ENCODE measurements at regions not wholly inside any gene's neighbourhood (a gene's known extent, or its start where the extent isn't known, plus 50 kb on each side); places are given as distances from the start of the nearest gene placed in this dataset.

DNA sequence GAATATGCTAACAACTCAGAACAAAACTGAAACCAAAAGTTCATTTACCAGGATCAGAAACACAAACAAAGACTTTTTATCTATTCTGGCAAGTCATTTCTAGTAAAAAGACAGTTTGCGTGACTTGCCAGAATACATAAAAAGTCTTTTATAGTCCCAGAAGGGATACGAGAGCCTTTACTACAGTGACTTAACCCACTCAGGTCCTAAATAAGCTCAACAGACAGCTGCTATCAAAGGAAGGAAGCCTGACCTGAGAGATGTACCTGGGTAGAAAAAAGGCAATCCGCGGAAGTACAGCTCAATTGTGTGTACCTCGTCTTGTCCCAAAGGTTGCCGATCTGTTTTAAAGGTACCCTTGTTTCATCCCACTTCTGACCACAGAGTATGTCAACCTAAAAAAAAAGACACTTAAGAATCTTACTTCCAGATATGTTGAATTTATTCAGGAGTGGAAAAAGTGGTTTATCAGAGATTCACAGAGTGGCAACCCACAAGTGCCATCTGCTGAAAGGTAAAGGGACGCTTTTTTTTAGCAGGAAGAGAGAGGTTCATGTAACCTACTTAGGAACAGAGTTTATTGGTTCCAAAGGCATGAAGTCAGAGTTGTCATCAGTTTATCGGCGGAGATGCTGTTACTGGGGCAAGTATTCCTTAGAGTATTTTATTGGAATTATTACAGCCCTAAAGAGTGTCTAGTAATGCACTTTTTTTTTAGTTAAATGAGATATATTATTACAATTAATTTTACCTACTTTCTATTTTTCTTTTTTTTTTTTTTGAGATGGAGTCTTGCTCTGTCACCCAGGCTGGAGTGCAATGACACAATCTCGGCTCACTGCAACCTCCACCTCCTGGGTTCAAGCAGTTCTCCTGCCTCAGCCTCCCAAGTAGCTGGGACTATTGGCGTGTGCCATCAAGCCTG is 69.7 kb upstream of the C1QTNF9B start:
- TF ChIP-seq, protein P1, sequence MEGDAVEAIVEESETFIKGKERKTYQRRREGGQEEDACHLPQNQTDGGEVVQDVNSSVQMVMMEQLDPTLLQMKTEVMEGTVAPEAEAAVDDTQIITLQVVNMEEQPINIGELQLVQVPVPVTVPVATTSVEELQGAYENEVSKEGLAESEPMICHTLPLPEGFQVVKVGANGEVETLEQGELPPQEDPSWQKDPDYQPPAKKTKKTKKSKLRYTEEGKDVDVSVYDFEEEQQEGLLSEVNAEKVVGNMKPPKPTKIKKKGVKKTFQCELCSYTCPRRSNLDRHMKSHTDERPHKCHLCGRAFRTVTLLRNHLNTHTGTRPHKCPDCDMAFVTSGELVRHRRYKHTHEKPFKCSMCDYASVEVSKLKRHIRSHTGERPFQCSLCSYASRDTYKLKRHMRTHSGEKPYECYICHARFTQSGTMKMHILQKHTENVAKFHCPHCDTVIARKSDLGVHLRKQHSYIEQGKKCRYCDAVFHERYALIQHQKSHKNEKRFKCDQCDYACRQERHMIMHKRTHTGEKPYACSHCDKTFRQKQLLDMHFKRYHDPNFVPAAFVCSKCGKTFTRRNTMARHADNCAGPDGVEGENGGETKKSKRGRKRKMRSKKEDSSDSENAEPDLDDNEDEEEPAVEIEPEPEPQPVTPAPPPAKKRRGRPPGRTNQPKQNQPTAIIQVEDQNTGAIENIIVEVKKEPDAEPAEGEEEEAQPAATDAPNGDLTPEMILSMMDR (IDR thresholded peaks at IDR 0.05): no peak
- no peak for TF ChIP-seq POLR2A (IDR thresholded peaks at IDR 0.05)
